ENCODE measurements at regions not wholly inside any gene's neighbourhood (a gene's known extent, or its start where the extent isn't known, plus 50 kb on each side); places are given as distances from the start of the nearest gene placed in this dataset.

- TF ChIP-seq POLR2A (IDR thresholded peaks at IDR 0.05; ENCODE audit: borderline replicate concordance, extremely low read depth, insufficient read depth, insufficient read length): no peak
- no peak for TF ChIP-seq FOSL1 (IDR thresholded peaks at IDR 0.05; ENCODE audit: low read depth)
- no peak for TF ChIP-seq POLR2AphosphoS5 (IDR thresholded peaks at IDR 0.05; ENCODE audit: low read depth, low read length)
- no peak for TF ChIP-seq ZNF274 (IDR thresholded peaks at IDR 0.05; ENCODE audit: low read depth, low read length)
- no peak for TF ChIP-seq CEBPB (IDR thresholded peaks at IDR 0.05; ENCODE audit: low read depth)
- no peak for TF ChIP-seq SP1 (IDR thresholded peaks at IDR 0.05; ENCODE audit: low read depth)
- TF ChIP-seq TCF7L2 (IDR thresholded peaks at IDR 0.05; ENCODE audit: borderline replicate concordance, extremely low read depth, insufficient read depth, insufficient read length): no peak
- TF ChIP-seq CBX3 (IDR thresholded peaks at IDR 0.05; ENCODE audit: low read depth): no peak
- TF ChIP-seq CTCF (IDR thresholded peaks at IDR 0.05 in 2 of 3, conservative IDR thresholded peaks at IDR 0.05 in 1 of 3; ENCODE audit: borderline replicate concordance in 1 of 3, insufficient read depth in 1 of 3, low read depth in 2 of 3, low read length in 2 of 3): no peak
- TF ChIP-seq REST (IDR thresholded peaks at IDR 0.05; ENCODE audit: low read depth): no peak
- TF ChIP-seq, protein P1, sequence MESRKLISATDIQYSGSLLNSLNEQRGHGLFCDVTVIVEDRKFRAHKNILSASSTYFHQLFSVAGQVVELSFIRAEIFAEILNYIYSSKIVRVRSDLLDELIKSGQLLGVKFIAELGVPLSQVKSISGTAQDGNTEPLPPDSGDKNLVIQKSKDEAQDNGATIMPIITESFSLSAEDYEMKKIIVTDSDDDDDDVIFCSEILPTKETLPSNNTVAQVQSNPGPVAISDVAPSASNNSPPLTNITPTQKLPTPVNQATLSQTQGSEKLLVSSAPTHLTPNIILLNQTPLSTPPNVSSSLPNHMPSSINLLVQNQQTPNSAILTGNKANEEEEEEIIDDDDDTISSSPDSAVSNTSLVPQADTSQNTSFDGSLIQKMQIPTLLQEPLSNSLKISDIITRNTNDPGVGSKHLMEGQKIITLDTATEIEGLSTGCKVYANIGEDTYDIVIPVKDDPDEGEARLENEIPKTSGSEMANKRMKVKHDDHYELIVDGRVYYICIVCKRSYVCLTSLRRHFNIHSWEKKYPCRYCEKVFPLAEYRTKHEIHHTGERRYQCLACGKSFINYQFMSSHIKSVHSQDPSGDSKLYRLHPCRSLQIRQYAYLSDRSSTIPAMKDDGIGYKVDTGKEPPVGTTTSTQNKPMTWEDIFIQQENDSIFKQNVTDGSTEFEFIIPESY (IDR thresholded peaks at IDR 0.05; ENCODE audit: extremely low read depth, insufficient replicate concordance, low read length): no peak
- H3K4me2 ChIP-seq (ENCODE audit: low read length): no peak overlapping the region
- peaks cover 18% of the 10 kb centered on the region; the same call in 1 of the 2 replicates for H3K27me3 ChIP-seq (ENCODE audit: insufficient read depth, low read length)
- no peaks in the 10 kb centered on the region for H3K4me1 ChIP-seq (ENCODE audit: control insufficient read depth in 1 of 2, insufficient read depth in 2 of 2, low read length in 2 of 2)
- no peak for ATAC-seq
- no peaks in the 10 kb centered on the region for H4K20me1 ChIP-seq (ENCODE audit: insufficient read depth)
- BruUV-seq (replicated peaks): no TSS peak
- ChIA-PET CTCF (no interaction called here), POLR2A (no interaction called here), RAD21 (ENCODE audit: low non-redundant PET in 1 of 2, low total read pairs in 2 of 2, uncharacterized antibody in 2 of 2, unreplicated experiment in 2 of 2) (no interaction called here)
- no peaks in the 10 kb centered on the region for H3K36me3 ChIP-seq (ENCODE audit: control insufficient read depth in 1 of 2, insufficient read depth in 2 of 2, low read length in 2 of 2)
- no peak overlapping the region for H3K4me3 ChIP-seq (replicated peaks in 1 of 2; ENCODE audit: low read depth in 1 of 2, low read length in 2 of 2)
- intact Hi-C loops (cut with micrococcal nuclease): no loop called here
- DNase-seq (ENCODE audit: low read depth, low spot score): no peak
- H3K9ac ChIP-seq (ENCODE audit: low read length): no peak overlapping the region
- no peak overlapping the region for H3K27ac ChIP-seq (ENCODE audit: low read depth, low read length)
- no peaks in the 10 kb centered on the region for H3K9me2 ChIP-seq (ENCODE audit: insufficient read depth)
- no peak overlapping the region for H2AFZ ChIP-seq (ENCODE audit: low read depth, low read length, poor library complexity, severe bottlenecking)
- no peaks in the 10 kb centered on the region for H3K9me3 ChIP-seq (ENCODE audit: control insufficient read depth in 1 of 2, insufficient read depth in 1 of 2, low read depth in 1 of 2, low read length in 2 of 2)
- no peaks in the 10 kb centered on the region for H3K79me2 ChIP-seq (ENCODE audit: insufficient read depth, low read length)
Observed at GRCh38 chr2:205908212-205909183, 177.5 kb downstream of the INO80D start.

Data from HCT116 (cell line).